H9 (cell line): ENCODE measurements at regions not wholly inside any gene's neighbourhood (a gene's known extent, or its start where the extent isn't known, plus 50 kb on each side); places are given as distances from the start of the nearest gene placed in this dataset.

ENCODE experiments used
- DNase-seq: peaks from one replicate; pipeline ENCODE4 v3.0.0-alpha.2; 2017
- H2AFZ ChIP-seq: one replicate; pipeline ENCODE4 v1.6.1; 2013; ENCODE audit warnings: mild to moderate bottlenecking, low read length, control low read depth, moderate library complexity
- H2AK5ac ChIP-seq: 2 replicates; pipeline ENCODE4 v1.6.1; 2013; ENCODE audit warnings: low read length, control low read depth, mixed read lengths; ENCODE audit not compliant: insufficient read length
- H2BK120ac ChIP-seq: one replicate; pipeline ENCODE4 v1.6.1; 2013; ENCODE audit warnings: low read depth, mild to moderate bottlenecking, low read length, control low read depth, inconsistent platforms; ENCODE audit not compliant: poor library complexity, severe bottlenecking
- H2BK12ac ChIP-seq: 2 replicates; pipeline ENCODE4 v1.6.1; 2013; ENCODE audit warnings: low read length, control low read depth, mixed read lengths, low read depth; ENCODE audit not compliant: insufficient read length
- H2BK15ac ChIP-seq: 2 replicates; pipeline ENCODE4 v1.6.1; 2013; ENCODE audit warnings: low read depth, low read length, control low read depth
- H2BK20ac ChIP-seq: one replicate; pipeline ENCODE4 v1.6.1; 2013; ENCODE audit warnings: low read depth, mild to moderate bottlenecking, low read length, control low read depth, inconsistent platforms; ENCODE audit not compliant: poor library complexity, severe bottlenecking
- H2BK5ac ChIP-seq: 2 replicates; pipeline ENCODE4 v1.6.1; 2013; ENCODE audit warnings: low read length, control low read depth, mixed read lengths; ENCODE audit not compliant: insufficient read length
- H3K14ac ChIP-seq: 2 replicates; pipeline ENCODE4 v1.6.1; 2013; ENCODE audit warnings: low read length, control low read depth; ENCODE audit not compliant: insufficient read depth
- H3K18ac ChIP-seq: 2 replicates; pipeline ENCODE4 v1.6.1; 2013; ENCODE audit warnings: low read depth, mild to moderate bottlenecking, mixed read lengths, low read length, control low read depth; ENCODE audit not compliant: insufficient read length
- H3K23ac ChIP-seq: 2 replicates; pipeline ENCODE4 v1.6.1; 2013; ENCODE audit warnings: low read length, control low read depth, mixed read lengths, low read depth; ENCODE audit not compliant: insufficient read length
- H3K23me2 ChIP-seq: 2 replicates; pipeline ENCODE4 v1.6.1; 2013; ENCODE audit warnings: low read depth, mild to moderate bottlenecking, mixed read lengths, low read length, control low read depth; ENCODE audit not compliant: insufficient read length, poor library complexity, severe bottlenecking
- H3K27ac ChIP-seq: 2 replicates; pipeline ENCODE4 v1.5.1; 2013; ENCODE audit warnings: low read length, control low read depth, mixed read lengths, low read depth; ENCODE audit not compliant: insufficient read length
- H3K27me3 ChIP-seq: 2 replicates; pipeline ENCODE4 v1.6.1; 2013; ENCODE audit warnings: low read length, control low read depth, inconsistent platforms; ENCODE audit not compliant: insufficient read depth
- H3K4ac ChIP-seq: 2 replicates; pipeline ENCODE4 v1.6.1; 2013; ENCODE audit warnings: low read depth, mild to moderate bottlenecking, control low read depth, inconsistent platforms, low read length, moderate library complexity
- H3K4me1 ChIP-seq: 2 replicates; pipeline ENCODE4 v1.6.1; 2013; ENCODE audit warnings: low read length, control low read depth, inconsistent platforms; ENCODE audit not compliant: insufficient read depth
- H3K4me2 ChIP-seq: 2 replicates; pipeline ENCODE4 v1.6.1; 2013; ENCODE audit warnings: low read length, control low read depth, mixed read lengths; ENCODE audit not compliant: insufficient read length, insufficient read depth
- H3K56ac ChIP-seq: 2 replicates; pipeline ENCODE4 v1.6.1; 2013; ENCODE audit warnings: low read depth, mild to moderate bottlenecking, mixed read lengths, low read length, control low read depth; ENCODE audit not compliant: insufficient read length
- H3K79me1 ChIP-seq: 2 replicates; pipeline ENCODE4 v1.6.1; 2013; ENCODE audit warnings: low read depth, mild to moderate bottlenecking, moderate library complexity, low read length, control low read depth, inconsistent platforms; ENCODE audit not compliant: insufficient read depth, poor library complexity, severe bottlenecking
- H3K79me2 ChIP-seq: 2 replicates; pipeline ENCODE4 v1.6.1; 2013; ENCODE audit warnings: low read length, control low read depth, inconsistent platforms; ENCODE audit not compliant: insufficient read depth
- H3K9ac ChIP-seq: 2 replicates; pipeline ENCODE4 v1.6.1; 2013; ENCODE audit warnings: low read length, control low read depth, mixed read lengths; ENCODE audit not compliant: insufficient read length; ENCODE audit errors: extremely low read depth
- H3K9me3 ChIP-seq: one replicate; pipeline ENCODE4 v1.6.1; 2013; ENCODE audit warnings: low read depth, low read length, inconsistent platforms; ENCODE audit not compliant: control insufficient read depth
- H3T11ph ChIP-seq: one replicate; pipeline ENCODE4 v1.6.1; 2013; ENCODE audit warnings: mild to moderate bottlenecking, low read length, control low read depth, inconsistent platforms
- H4K20me1 ChIP-seq: one replicate; pipeline ENCODE4 v1.6.1; 2013; ENCODE audit not compliant: control insufficient read depth, insufficient read length, insufficient read depth
- H4K5ac ChIP-seq: 2 replicates; pipeline ENCODE4 v1.6.1; 2013; ENCODE audit warnings: low read depth, mild to moderate bottlenecking, mixed read lengths, low read length, control low read depth; ENCODE audit not compliant: insufficient read length
- H4K8ac ChIP-seq: replicated peaks from 2 replicates; pipeline ENCODE4 v1.6.1; 2013; ENCODE audit warnings: low read length, control low read depth, mixed read lengths, low read depth; ENCODE audit not compliant: insufficient read length
- H4K91ac ChIP-seq: 2 replicates; pipeline ENCODE4 v1.6.1; 2013; ENCODE audit warnings: low read depth, mild to moderate bottlenecking, moderate library complexity, mixed read lengths, low read length, control low read depth; ENCODE audit not compliant: insufficient read length
- H3K27ac Mint-ChIP-seq, 3 experiments: 2 replicates in 2 of 3; 3 replicates in 1 of 3; pipeline ENCODE4 v1.8.0; 2020 to 2021; ENCODE audit warnings: mixed read lengths in 3 of 3, mild to moderate bottlenecking in 1 of 3, moderate library complexity in 1 of 3
- H3K27me3 Mint-ChIP-seq: 2 replicates; pipeline ENCODE4 v1.8.0; 2021; ENCODE audit warnings: low read depth, mild to moderate bottlenecking, moderate library complexity, mixed read lengths
- H3K36me3 Mint-ChIP-seq, 3 experiments: 2 replicates in 2 of 3; 3 replicates in 1 of 3; pipeline ENCODE4 v1.8.0; 2020 to 2021; ENCODE audit warnings: low read depth in 3 of 3, mixed read lengths in 3 of 3; ENCODE audit not compliant: insufficient read depth in 1 of 3
- H3K4me1 Mint-ChIP-seq, 2 experiments: 2 replicates each; pipeline ENCODE4 v1.8.0; 2020; ENCODE audit warnings: mixed read lengths in 2 of 2
- H3K4me3 Mint-ChIP-seq, 2 experiments: 2 replicates in 1 of 2; 3 replicates in 1 of 2; pipeline ENCODE4 v1.8.0; 2020 to 2021; ENCODE audit warnings: mild to moderate bottlenecking in 2 of 2, mixed read lengths in 2 of 2, moderate library complexity in 1 of 2
- H3K9me3 Mint-ChIP-seq, 2 experiments: 2 replicates in 1 of 2; 3 replicates in 1 of 2; pipeline ENCODE4 v1.8.0; 2020; ENCODE audit warnings: mild to moderate bottlenecking in 2 of 2, mixed read lengths in 2 of 2, moderate library complexity in 1 of 2
- WGBS: extraction: QIAGEN DNeasy Blood & Tissue Kit; methylation state at CpG from one replicate; pipeline ENCODE4 v1.1.7; 2013; ENCODE audit warnings: missing lambda C conversion rate, low lambda C conversion rate, mixed read lengths; ENCODE audit not compliant: insufficient read length; ENCODE audit errors: extremely low coverage; 5-methylcytosine and 5-hydroxymethylcytosine counted together
- TF ChIP-seq, protein P1 (sequence below): fragments of 200-600 bp; sonication (generic); conservative IDR thresholded peaks from 3 replicates; pipeline ENCODE4 v1.8.0; 2021; ENCODE audit warnings: antibody characterized with exemption, mild to moderate bottlenecking

DNA sequence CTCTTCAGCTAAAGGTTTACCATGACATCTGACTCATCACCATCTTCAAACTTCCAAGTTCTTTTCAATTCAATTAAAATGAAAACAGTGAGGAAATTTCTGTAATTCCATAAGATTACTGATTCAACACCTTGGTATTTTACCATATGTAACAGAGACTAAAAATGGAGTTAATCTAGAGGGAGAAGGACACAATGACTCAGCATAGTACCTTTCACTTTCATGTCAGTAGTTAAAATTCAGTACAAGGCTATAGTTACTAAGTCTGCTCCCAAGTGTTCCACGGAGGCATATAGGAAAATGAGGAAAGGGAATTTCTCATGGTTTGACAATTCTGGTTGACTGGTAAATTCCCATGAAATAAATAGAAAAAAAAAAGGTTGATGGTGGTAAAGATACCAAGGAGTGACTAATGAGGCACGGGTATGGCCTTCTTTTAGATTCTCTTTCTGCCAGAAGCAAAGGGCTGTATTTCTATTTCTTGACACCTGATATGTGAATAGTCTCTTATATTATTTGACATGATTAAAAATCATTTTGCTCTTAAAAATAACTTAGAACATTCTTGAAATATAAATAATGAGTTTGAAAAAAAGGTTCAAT is 526.7 kb upstream of the ADGRB3 start:
- no peak overlapping the region for H3K4me3 Mint-ChIP-seq

More for the DNA sequence above, 526.7 kb upstream of the ADGRB3 start:
- H3K9me3 ChIP-seq: no peaks in the 10 kb centered on the region
- no CpG with 5 or more reads among the region's 2 CpGs for WGBS
- no peaks in the 10 kb centered on the region for H3K79me2 ChIP-seq
- H4K8ac ChIP-seq: no peak overlapping the region
- H3K4me2 ChIP-seq: no peak overlapping the region
- H3K9me3 Mint-ChIP-seq: no peaks in the 10 kb centered on the region
- no peaks in the 10 kb centered on the region; a peak in 1 of 7 replicates for H3K36me3 Mint-ChIP-seq
- H3K27me3 ChIP-seq: no peaks in the 10 kb centered on the region
- H3K18ac ChIP-seq: no peak overlapping the region
- H3K23ac ChIP-seq: no peak overlapping the region
- DNase-seq: no peak
- H3T11ph ChIP-seq: no peak overlapping the region
- no peak overlapping the region for H4K5ac ChIP-seq
- no peak overlapping the region for H2AK5ac ChIP-seq
- no peak overlapping the region for H3K27ac ChIP-seq
- H3K27me3 Mint-ChIP-seq: no peaks in the 10 kb centered on the region
- no peak overlapping the region for H3K9ac ChIP-seq
- H3K27ac Mint-ChIP-seq: peak overlapping the region in 1 of 3 experiments; percentile 55; a peak in 1 of 7 replicates
- no peaks in the 10 kb centered on the region for H3K23me2 ChIP-seq
- TF ChIP-seq, protein P1, sequence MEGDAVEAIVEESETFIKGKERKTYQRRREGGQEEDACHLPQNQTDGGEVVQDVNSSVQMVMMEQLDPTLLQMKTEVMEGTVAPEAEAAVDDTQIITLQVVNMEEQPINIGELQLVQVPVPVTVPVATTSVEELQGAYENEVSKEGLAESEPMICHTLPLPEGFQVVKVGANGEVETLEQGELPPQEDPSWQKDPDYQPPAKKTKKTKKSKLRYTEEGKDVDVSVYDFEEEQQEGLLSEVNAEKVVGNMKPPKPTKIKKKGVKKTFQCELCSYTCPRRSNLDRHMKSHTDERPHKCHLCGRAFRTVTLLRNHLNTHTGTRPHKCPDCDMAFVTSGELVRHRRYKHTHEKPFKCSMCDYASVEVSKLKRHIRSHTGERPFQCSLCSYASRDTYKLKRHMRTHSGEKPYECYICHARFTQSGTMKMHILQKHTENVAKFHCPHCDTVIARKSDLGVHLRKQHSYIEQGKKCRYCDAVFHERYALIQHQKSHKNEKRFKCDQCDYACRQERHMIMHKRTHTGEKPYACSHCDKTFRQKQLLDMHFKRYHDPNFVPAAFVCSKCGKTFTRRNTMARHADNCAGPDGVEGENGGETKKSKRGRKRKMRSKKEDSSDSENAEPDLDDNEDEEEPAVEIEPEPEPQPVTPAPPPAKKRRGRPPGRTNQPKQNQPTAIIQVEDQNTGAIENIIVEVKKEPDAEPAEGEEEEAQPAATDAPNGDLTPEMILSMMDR: no peak
- H4K20me1 ChIP-seq: no peaks in the 10 kb centered on the region
- no peak overlapping the region for H2BK20ac ChIP-seq
- H3K4ac ChIP-seq: no peak overlapping the region
- no peaks in the 10 kb centered on the region for H3K4me1 ChIP-seq
- no peak overlapping the region for H3K56ac ChIP-seq
- H2BK12ac ChIP-seq: no peak overlapping the region
- peaks cover 0 to 6% of the 10 kb centered on the region in 2 experiments; a peak in 2 of 4 replicates for H3K4me1 Mint-ChIP-seq
- H2BK15ac ChIP-seq: no peak overlapping the region
- no peak overlapping the region for H4K91ac ChIP-seq
- no peak overlapping the region for H3K14ac ChIP-seq
- no peak overlapping the region for H2BK120ac ChIP-seq
- H3K79me1 ChIP-seq: no peaks in the 10 kb centered on the region
- no peak overlapping the region for H2BK5ac ChIP-seq
- H2AFZ ChIP-seq: no peak overlapping the region
